Neutrophil (primary cell): ENCODE measurements at regions not wholly inside any gene's neighbourhood (a gene's known extent, or its start where the extent isn't known, plus 50 kb on each side); places are given as distances from the start of the nearest gene placed in this dataset.

Source experiments
- H3K27ac ChIP-seq: fragments of 200-600 bp; sonication (generic); 2 replicates; pipeline ENCODE4 v1.5.1; 2016; ENCODE audit warnings: mild to moderate bottlenecking, moderate library complexity
- H3K27me3 ChIP-seq: fragments of 200-600 bp; sonication (generic); 2 replicates; pipeline ENCODE4 v1.6.0; 2016; ENCODE audit warnings: mild to moderate bottlenecking
- H3K36me3 ChIP-seq: fragments of 200-600 bp; sonication (generic); 2 replicates; pipeline ENCODE4 v1.5.1; 2017
- H3K4me1 ChIP-seq, 2 experiments: fragments of 200-600 bp in 1 of 2; sonication (generic) in 1 of 2; 1 replicate in 1 of 2; 2 replicates in 1 of 2; pipeline versions ENCODE4 v1.5.1 to v1.6.1; 2013 to 2016; ENCODE audit warnings: low read depth in 1 of 2, low read length in 1 of 2, mild to moderate bottlenecking in 1 of 2, moderate library complexity in 1 of 2; ENCODE audit not compliant: control insufficient read depth in 1 of 2, insufficient read depth in 1 of 2
- H3K4me3 ChIP-seq, 2 experiments: fragments of 200-600 bp in 1 of 2; sonication (generic) in 1 of 2; 1 replicate in 1 of 2; 2 replicates in 1 of 2; pipeline ENCODE4 v1.5.1; 2013 to 2016; ENCODE audit warnings: low read depth in 1 of 2, low read length in 1 of 2, mild to moderate bottlenecking in 1 of 2, moderate library complexity in 1 of 2
- H3K9me3 ChIP-seq: fragments of 200-600 bp; sonication (generic); 2 replicates; pipeline ENCODE4 v1.5.1; 2016
- CTCF ChIP-seq: fragments of 200-600 bp; sonication (generic); IDR thresholded peaks from 2 replicates; pipeline ENCODE4 v1.5.1; 2016; ENCODE audit warnings: antibody characterized with exemption

DNA sequence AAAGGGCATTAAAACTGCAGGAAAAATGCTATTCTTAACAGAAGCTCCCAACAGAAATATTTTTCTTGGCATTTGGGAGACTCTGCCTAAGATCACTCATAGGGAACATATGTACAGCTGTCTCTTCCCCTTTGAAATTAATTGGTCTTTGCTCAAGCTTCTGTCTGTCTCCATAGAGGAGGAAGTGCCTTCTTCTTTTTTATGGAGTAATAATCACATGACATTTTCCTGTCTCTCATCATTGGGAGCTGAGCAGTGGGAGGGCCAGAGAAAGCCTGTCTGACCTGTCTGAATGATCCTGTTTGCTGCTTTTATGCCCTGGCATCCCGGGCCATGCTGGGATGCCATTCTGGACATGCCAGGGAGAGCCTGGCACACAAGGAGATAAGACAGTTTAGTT, 145.6 kb downstream of the AQP4 start:
- Histone ChIP-seq H3K36me3 (no peaks in the 10 kb centered on the region), H3K4me3 (no peak overlapping the region), H3K4me1 (peaks cover 25 to 34% of the 10 kb centered on the region in 2 experiments), H3K27ac (peak overlapping the region; percentile 3), H3K27me3 (no peaks in the 10 kb centered on the region), H3K9me3 (no peaks in the 10 kb centered on the region)
- no peak for TF ChIP-seq CTCF

DNA sequence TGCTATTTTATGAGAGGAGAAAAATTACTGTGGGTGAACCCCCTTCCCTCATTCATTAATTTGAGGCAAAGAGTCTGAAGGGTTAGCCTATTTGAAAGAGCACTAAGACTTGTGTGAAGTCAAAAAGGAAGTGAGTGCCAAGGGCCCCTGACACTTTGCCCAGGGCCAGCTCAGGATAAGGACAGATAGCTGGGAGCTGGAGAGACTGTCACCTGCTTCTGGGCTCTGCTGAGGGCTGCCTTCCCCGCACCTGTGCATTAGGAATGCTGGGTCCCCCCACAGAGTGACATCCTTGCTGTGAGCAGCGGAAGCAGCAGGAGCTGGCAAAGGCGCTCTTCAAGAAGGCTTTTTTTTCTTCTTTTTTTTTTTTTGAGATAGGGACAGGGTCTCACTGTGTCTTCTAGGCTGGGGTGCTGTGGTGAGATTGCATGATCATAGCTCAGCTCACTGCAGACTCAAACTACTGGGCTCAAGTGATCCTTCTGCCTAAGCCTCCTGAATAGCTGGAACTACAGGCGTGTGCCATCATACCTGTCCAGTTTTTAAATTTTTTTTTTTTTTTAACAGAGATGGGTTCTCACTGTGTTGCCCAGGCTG, 148.3 kb downstream of the AQP4 start:
- no peak overlapping the region for H3K4me3 ChIP-seq
- no peak for TF ChIP-seq CTCF
- peaks cover 16 to 19% of the 10 kb centered on the region in 2 experiments for H3K4me1 ChIP-seq
- no peak overlapping the region for H3K27ac ChIP-seq
- H3K9me3 ChIP-seq, result no peaks in the 10 kb centered on the region
- H3K27me3 ChIP-seq, result no peaks in the 10 kb centered on the region
- no peaks in the 10 kb centered on the region for H3K36me3 ChIP-seq

- TF ChIP-seq CTCF, result no peak
- Histone ChIP-seq H3K4me3 (no peak overlapping the region), H3K4me1 (peaks cover 32 to 33% of the 10 kb centered on the region in 2 experiments), H3K9me3 (no peaks in the 10 kb centered on the region), H3K27ac (no peak overlapping the region), H3K27me3 (no peaks in the 10 kb centered on the region), H3K36me3 (no peaks in the 10 kb centered on the region)
Measured at GRCh38 chr18:26714739-26715138, 150.8 kb downstream of the AQP4 start.

DNA sequence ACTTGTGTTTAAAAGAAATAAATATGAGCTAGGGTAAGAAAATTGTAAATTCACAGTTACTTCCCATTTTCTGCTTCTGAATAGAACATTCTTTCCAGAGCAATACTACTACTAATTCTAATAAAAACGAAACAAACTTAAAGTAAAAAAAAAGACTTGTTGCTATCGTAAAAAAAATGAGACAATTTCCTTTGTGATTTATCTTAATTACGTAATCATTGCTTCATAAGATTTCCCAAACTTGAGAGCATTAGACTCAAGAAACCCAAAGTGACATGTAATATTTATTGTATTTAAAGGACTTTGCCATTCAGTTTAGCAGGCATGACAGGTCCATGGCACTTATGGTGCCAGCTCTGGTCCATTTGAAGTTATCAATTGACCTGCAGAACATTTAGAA, 153.8 kb downstream of the AQP4 start:
- TF ChIP-seq CTCF, result no peak
- H3K9me3 ChIP-seq, result no peaks in the 10 kb centered on the region
- H3K4me3 ChIP-seq, result no peak overlapping the region
- peaks cover 57 to 59% of the 10 kb centered on the region in 2 experiments for H3K4me1 ChIP-seq
- H3K27me3 ChIP-seq, result no peaks in the 10 kb centered on the region
- peak overlapping the region; percentile 87 for H3K27ac ChIP-seq
- no peaks in the 10 kb centered on the region for H3K36me3 ChIP-seq

GRCh38 chr18:26710470-26711096, 154.9 kb downstream of the AQP4 start:
- H3K9me3 ChIP-seq, result no peaks in the 10 kb centered on the region
- no peaks in the 10 kb centered on the region for H3K36me3 ChIP-seq
- H3K27me3 ChIP-seq, result no peaks in the 10 kb centered on the region
- TF ChIP-seq CTCF, result no peak
- peak overlapping the region in 1 of 2 experiments; percentile 20 for H3K4me3 ChIP-seq
- peaks cover 68 to 71% of the 10 kb centered on the region in 2 experiments for H3K4me1 ChIP-seq
- peak overlapping the region; percentile 87 for H3K27ac ChIP-seq
